ENCODE measurements at regions not wholly inside any gene's neighbourhood (a gene's known extent, or its start where the extent isn't known, plus 50 kb on each side); places are given as distances from the start of the nearest gene placed in this dataset.
"Not testable (repeated sequence)": the region's sequence is repeated elsewhere in the genome, so short reads cannot be mapped to it uniquely, and the experiment has no call there.

DNA sequence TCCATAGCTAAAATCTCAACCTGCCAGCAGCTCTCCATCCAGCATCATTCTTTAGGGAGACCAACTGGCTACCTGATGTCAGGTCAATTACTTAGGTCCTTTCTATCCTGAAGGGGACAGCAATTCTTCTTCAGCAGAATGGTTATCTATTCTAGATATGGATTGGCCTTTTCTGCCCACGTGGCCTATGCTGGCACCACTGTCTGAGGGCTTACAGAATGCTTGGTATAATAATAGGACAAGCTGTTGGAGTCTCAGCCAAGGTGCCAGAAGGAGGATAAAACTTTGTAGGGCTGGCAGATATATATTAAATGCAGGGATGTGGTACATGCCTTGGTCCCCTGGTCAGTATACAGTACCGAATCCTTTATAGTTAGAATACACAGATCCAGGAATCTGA lies 89.8 kb upstream of the C1GALT1C1 start:
- Histone ChIP-seq H3K36me3 (ENCODE audit: insufficient read depth, low read length) (no peaks in the 10 kb centered on the region), H3K27me3 (ENCODE audit: insufficient read depth, low read length, poor library complexity, severe bottlenecking) (no peaks in the 10 kb centered on the region), H3K4me2 (ENCODE audit: low read depth, low read length, poor library complexity, severe bottlenecking) (no peak overlapping the region), H3F3A (ENCODE audit: low read depth) (no peaks in the 10 kb centered on the region), H3K9ac (ENCODE audit: low read depth, low read length, poor library complexity, severe bottlenecking) (no peak overlapping the region), H2AFZ (ENCODE audit: low read length) (no peak overlapping the region), H3K9me2 (replicated peaks; ENCODE audit: low read depth, low read length) (no peaks in the 10 kb centered on the region), H3K4me3 (ENCODE audit: low read length, poor library complexity, severe bottlenecking) (no peak overlapping the region), H3K4me1 (ENCODE audit: insufficient read depth, low read length, poor library complexity, severe bottlenecking) (no peaks in the 10 kb centered on the region), H4K20me1 (ENCODE audit: insufficient read depth, low read length, poor library complexity, severe bottlenecking) (no peaks in the 10 kb centered on the region), H3K79me2 (ENCODE audit: insufficient read depth, low read length) (no peaks in the 10 kb centered on the region), H3K9me3 (ENCODE audit: insufficient read depth, low read depth, low read length) (no peaks in the 10 kb centered on the region)
- TF ChIP-seq, protein P1, sequence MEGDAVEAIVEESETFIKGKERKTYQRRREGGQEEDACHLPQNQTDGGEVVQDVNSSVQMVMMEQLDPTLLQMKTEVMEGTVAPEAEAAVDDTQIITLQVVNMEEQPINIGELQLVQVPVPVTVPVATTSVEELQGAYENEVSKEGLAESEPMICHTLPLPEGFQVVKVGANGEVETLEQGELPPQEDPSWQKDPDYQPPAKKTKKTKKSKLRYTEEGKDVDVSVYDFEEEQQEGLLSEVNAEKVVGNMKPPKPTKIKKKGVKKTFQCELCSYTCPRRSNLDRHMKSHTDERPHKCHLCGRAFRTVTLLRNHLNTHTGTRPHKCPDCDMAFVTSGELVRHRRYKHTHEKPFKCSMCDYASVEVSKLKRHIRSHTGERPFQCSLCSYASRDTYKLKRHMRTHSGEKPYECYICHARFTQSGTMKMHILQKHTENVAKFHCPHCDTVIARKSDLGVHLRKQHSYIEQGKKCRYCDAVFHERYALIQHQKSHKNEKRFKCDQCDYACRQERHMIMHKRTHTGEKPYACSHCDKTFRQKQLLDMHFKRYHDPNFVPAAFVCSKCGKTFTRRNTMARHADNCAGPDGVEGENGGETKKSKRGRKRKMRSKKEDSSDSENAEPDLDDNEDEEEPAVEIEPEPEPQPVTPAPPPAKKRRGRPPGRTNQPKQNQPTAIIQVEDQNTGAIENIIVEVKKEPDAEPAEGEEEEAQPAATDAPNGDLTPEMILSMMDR (conservative IDR thresholded peaks at IDR 0.05; ENCODE audit: low read length), result no peak
- no peak for TF ChIP-seq EZH2phosphoT487 (IDR thresholded peaks at IDR 0.05; ENCODE audit: borderline replicate concordance)

DNA sequence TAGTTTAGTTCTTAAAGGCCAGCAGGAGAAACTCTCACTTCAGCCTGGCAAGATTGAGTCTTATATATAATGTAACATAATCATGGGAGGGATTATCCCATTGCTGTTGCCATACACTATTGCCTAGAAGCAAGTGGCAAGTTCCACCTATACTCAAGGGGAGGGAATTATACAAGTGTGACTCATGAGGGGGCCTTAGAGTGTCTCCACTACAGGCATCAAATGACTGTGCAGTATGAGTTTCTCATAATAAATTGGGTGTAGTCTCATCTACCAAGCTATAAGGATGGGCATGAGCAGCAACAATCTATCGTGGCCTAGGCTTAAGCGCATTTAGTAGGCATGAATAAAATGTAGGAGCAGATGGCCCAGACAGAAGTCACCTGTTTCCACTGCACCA lies 89.1 kb upstream of the C1GALT1C1 start:
- Histone ChIP-seq H3K36me3 (ENCODE audit: insufficient read depth, low read length) (no peaks in the 10 kb centered on the region), H3K9me3 (ENCODE audit: insufficient read depth, low read depth, low read length) (no peaks in the 10 kb centered on the region), H3K4me2 (ENCODE audit: low read depth, low read length, poor library complexity, severe bottlenecking) (no peak overlapping the region), H3K4me3 (ENCODE audit: low read length, poor library complexity, severe bottlenecking) (no peak overlapping the region), H3K9ac (ENCODE audit: low read depth, low read length, poor library complexity, severe bottlenecking) (no peak overlapping the region), H3K4me1 (ENCODE audit: insufficient read depth, low read length, poor library complexity, severe bottlenecking) (no peaks in the 10 kb centered on the region), H3K79me2 (ENCODE audit: insufficient read depth, low read length) (no peaks in the 10 kb centered on the region), H2AFZ (ENCODE audit: low read length) (no peak overlapping the region), H3F3A (ENCODE audit: low read depth) (no peaks in the 10 kb centered on the region), H3K9me2 (replicated peaks; ENCODE audit: low read depth, low read length) (no peaks in the 10 kb centered on the region), H3K27me3 (ENCODE audit: insufficient read depth, low read length, poor library complexity, severe bottlenecking) (no peaks in the 10 kb centered on the region), H4K20me1 (ENCODE audit: insufficient read depth, low read length, poor library complexity, severe bottlenecking) (no peaks in the 10 kb centered on the region)
- TF ChIP-seq, protein P1 (conservative IDR thresholded peaks at IDR 0.05; ENCODE audit: low read length), result no peak

DNA sequence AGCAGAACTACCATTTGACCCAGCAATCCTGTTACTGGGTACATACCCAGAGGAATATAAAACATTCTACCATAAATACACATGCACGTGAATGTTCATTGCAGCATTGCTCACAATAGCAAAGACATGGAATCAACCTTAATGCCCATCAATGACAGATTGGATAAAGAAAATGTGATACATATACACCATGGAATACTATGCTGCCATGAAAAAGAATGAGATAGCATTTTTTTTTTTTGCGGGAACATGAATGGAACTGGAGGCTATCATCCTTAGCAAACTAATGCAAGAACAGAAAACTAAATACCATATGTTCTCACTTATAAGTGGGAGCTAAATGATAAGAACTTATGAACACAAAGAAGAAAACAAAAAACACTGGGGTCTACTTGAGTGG lies 72.5 kb upstream of the C1GALT1C1 start:
- not testable (repeated sequence) for H3K4me1 ChIP-seq (ENCODE audit: insufficient read depth, low read length, poor library complexity, severe bottlenecking); H3K4me2 ChIP-seq (ENCODE audit: low read depth, low read length, poor library complexity, severe bottlenecking); H3K9me3 ChIP-seq (ENCODE audit: insufficient read depth, low read depth, low read length); H3F3A ChIP-seq (ENCODE audit: low read depth); H3K79me2 ChIP-seq (ENCODE audit: insufficient read depth, low read length); H3K4me3 ChIP-seq (ENCODE audit: low read length, poor library complexity, severe bottlenecking); H3K27me3 ChIP-seq (ENCODE audit: insufficient read depth, low read length, poor library complexity, severe bottlenecking); H3K9me2 ChIP-seq (replicated peaks; ENCODE audit: low read depth, low read length); H3K36me3 ChIP-seq (ENCODE audit: insufficient read depth, low read length); H2AFZ ChIP-seq (ENCODE audit: low read length); H3K9ac ChIP-seq (ENCODE audit: low read depth, low read length, poor library complexity, severe bottlenecking); H4K20me1 ChIP-seq (ENCODE audit: insufficient read depth, low read length, poor library complexity, severe bottlenecking)

DNA sequence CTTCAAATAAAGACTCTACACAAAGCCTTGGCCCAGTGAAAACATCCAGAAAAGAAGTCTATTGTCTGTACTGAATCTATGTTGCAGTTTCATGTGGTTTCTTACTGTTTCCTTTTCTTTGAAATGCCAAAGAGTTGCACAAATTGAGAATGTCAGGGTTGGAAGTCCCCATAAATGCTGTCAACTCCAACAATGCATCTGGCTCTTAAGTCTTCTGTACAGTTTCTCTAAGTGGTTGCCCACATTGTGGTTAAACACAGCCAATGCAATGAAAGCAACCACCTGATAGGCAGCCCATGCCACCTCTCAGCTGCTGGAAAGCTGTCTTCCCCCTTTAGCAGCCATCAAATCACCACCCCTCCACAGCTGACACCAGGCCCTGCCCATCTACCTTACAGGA lies 67.2 kb upstream of the C1GALT1C1 start:
- no peaks in the 10 kb centered on the region for H3K9me3 ChIP-seq (ENCODE audit: insufficient read depth, low read depth, low read length)
- no peak overlapping the region for H3K4me3 ChIP-seq (ENCODE audit: low read length, poor library complexity, severe bottlenecking)
- no peaks in the 10 kb centered on the region for H3F3A ChIP-seq (ENCODE audit: low read depth)
- H3K9me2 ChIP-seq (replicated peaks; ENCODE audit: low read depth, low read length), result no peaks in the 10 kb centered on the region
- H4K20me1 ChIP-seq (ENCODE audit: insufficient read depth, low read length, poor library complexity, severe bottlenecking), result no peaks in the 10 kb centered on the region
- peaks cover 5% of the 10 kb centered on the region for H3K4me1 ChIP-seq (ENCODE audit: insufficient read depth, low read length, poor library complexity, severe bottlenecking)
- peak overlapping the region; percentile 51; the same call in 1 of the 2 replicates for H2AFZ ChIP-seq (ENCODE audit: low read length)
- H3K9ac ChIP-seq (ENCODE audit: low read depth, low read length, poor library complexity, severe bottlenecking), result no peak overlapping the region
- H3K27me3 ChIP-seq (ENCODE audit: insufficient read depth, low read length, poor library complexity, severe bottlenecking), result no peaks in the 10 kb centered on the region
- TF ChIP-seq EZH2phosphoT487 (IDR thresholded peaks at IDR 0.05; ENCODE audit: borderline replicate concordance), result no peak
- TF ChIP-seq, protein P1 (conservative IDR thresholded peaks at IDR 0.05; ENCODE audit: low read length), result no peak
- H3K36me3 ChIP-seq (ENCODE audit: insufficient read depth, low read length), result no peaks in the 10 kb centered on the region
- peak overlapping the region; percentile 20 for H3K4me2 ChIP-seq (ENCODE audit: low read depth, low read length, poor library complexity, severe bottlenecking)
- no peaks in the 10 kb centered on the region for H3K79me2 ChIP-seq (ENCODE audit: insufficient read depth, low read length)

Measured in Loucy (cell line).